ENCODE measurements at regions not wholly inside any gene's neighbourhood (a gene's known extent, or its start where the extent isn't known, plus 50 kb on each side); places are given as distances from the start of the nearest gene placed in this dataset.

DNA sequence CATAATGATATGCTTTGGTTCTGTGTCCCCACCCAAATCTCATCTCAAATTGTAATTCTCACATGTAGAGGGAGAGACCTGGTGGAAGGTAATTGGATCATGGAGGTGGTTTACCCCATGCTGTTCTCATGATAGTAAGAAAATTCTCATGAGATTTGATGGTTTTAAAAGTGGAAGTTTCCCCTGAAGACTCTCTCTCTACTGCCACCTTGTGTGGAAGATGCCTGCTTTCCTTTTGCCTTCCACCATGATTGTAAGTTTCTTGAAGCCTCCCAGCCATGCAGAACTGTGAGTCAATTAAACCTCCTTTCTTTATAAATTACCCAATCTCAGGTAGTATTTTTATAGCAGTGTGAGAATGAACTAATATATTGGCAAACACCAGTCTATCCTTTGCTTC, 260.4 kb upstream of the PPFIA2 start:
- DNase-seq (ENCODE audit: low read depth) = peak; percentile 33
- TF ChIP-seq CTCF (conservative IDR thresholded peaks at IDR 0.05; ENCODE audit: control insufficient read depth, insufficient read depth, low read depth, low read length) = peak; percentile 32
- H3K4me3 ChIP-seq (ENCODE audit: control insufficient read depth, low read depth, low read length) = no peak overlapping the region

DNA sequence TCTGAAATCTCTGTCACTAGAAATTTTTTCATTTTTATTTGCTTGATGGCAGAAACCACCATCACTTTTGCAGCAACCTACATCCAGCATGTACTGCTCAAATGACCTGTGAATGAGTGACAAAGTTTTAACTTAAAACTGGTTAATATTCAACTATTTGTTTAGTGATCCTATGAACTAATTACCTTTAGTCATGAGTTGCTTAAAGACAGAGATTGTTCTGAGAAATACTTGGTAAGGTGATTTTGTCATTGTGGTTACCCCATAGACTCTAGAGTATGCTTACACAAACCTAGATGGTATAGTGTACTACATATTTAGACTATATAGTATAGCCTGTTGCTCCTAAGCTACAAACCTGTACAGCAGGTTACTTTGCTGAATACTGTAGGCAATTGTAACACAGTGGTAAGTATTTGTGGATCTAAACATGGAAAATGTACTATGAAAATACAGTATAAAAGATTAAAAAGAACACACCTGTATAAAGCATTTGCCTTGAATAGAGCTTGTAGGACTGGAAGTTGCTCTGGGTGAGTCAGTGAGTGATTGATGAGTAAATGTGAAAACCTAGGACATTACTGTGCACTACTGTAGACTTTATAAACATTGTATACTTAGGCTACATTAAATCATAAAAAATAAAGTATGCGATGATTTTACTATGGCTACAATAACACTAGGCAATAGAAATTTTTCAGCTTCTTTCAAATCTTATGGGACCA, 256.6 kb upstream of the PPFIA2 start:
- no peak overlapping the region for H3K4me3 ChIP-seq (ENCODE audit: control insufficient read depth, low read depth, low read length)
- no peak for DNase-seq (ENCODE audit: low read depth)

GRCh38 chr12:82012176-82012575, 253.0 kb upstream of the PPFIA2 start:
- DNase-seq (ENCODE audit: low read depth) = no peak
- TF ChIP-seq CTCF (conservative IDR thresholded peaks at IDR 0.05; ENCODE audit: control insufficient read depth, insufficient read depth, low read depth, low read length) = no peak
- no peak overlapping the region for H3K4me3 ChIP-seq (ENCODE audit: control insufficient read depth, low read depth, low read length)

More for the DNA sequence above, 256.6 kb upstream of the PPFIA2 start:
- no peak for TF ChIP-seq CTCF (conservative IDR thresholded peaks at IDR 0.05; ENCODE audit: control insufficient read depth, insufficient read depth, low read depth, low read length)

DNA sequence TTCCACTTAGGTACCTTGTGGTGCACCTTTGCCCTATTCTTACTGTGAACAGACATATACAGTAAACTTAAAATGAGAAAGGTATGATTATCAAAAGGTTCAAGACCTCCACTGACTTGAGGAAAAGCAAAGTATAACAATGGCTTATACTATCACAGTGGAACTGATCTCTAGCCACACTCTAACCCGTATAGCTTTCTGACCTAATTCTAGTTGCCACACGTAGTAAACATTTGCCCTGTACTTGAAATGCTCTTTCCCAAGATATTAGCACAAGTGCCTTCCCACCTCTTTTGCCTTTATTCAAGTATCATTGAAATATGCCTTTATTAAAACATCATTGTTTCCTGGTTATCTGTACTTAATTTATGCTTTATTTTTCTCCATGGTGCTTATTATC, 250.4 kb upstream of the PPFIA2 start:
- no peak for TF ChIP-seq CTCF (conservative IDR thresholded peaks at IDR 0.05; ENCODE audit: control insufficient read depth, insufficient read depth, low read depth, low read length)
- no peak for DNase-seq (ENCODE audit: low read depth)
- H3K4me3 ChIP-seq (ENCODE audit: control insufficient read depth, low read depth, low read length) = no peak overlapping the region

DNA sequence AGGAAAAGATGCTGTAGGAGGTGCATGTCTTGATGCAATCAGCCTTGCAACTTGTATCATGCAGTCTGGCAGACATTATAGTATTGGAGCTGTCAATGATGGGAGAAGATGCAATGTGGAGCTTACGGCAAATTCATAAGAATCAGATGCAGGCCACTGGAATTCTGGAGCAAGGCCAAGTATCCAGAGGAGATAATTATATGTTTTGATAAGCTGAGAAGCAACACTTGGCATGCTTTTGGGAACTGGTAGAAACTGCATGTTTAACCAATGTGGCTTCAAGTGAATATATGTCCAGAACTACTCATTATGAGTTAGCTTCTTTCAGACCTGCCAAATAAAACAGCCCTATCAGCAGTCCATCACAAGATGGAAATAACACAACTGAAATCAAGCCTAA, 249.1 kb upstream of the PPFIA2 start:
- TF ChIP-seq CTCF (conservative IDR thresholded peaks at IDR 0.05; ENCODE audit: control insufficient read depth, insufficient read depth, low read depth, low read length) = no peak
- H3K4me3 ChIP-seq (ENCODE audit: control insufficient read depth, low read depth, low read length) = no peak overlapping the region
- peak; percentile 4 for DNase-seq (ENCODE audit: low read depth)

GRCh38 chr12:81998761-81999378, 239.7 kb upstream of the PPFIA2 start:
- H3K4me3 ChIP-seq (ENCODE audit: control insufficient read depth, low read depth, low read length) = no peak overlapping the region
- peak; percentile 82 for DNase-seq (ENCODE audit: low read depth)
- TF ChIP-seq CTCF (conservative IDR thresholded peaks at IDR 0.05; ENCODE audit: control insufficient read depth, insufficient read depth, low read depth, low read length) = no peak
